ENCODE measurements at regions not wholly inside any gene's neighbourhood (a gene's known extent, or its start where the extent isn't known, plus 50 kb on each side); places are given as distances from the start of the nearest gene placed in this dataset.

- DNase-seq (ENCODE audit: low spot score): no peak
- no peak for ATAC-seq
These were observed 85.2 kb upstream of the FGF3 start for GRCh38 chr11:69904161-69904973.

- DNase-seq (ENCODE audit: low spot score) (no peak), ATAC-seq (no peak)
These were observed 85.8 kb upstream of the FGF3 start for GRCh38 chr11:69904974-69905535.

- ATAC-seq: no peak
- DNase-seq (ENCODE audit: low spot score): no peak
These were observed 86.6 kb upstream of the FGF3 start for GRCh38 chr11:69905611-69906452.

GRCh38 chr11:69906453-69906907, 87.3 kb upstream of the FGF3 start:
- no peak for ATAC-seq
- DNase-seq (ENCODE audit: low spot score): no peak

GRCh38 chr11:69907611-69908010, 88.4 kb upstream of the FGF3 start:
- DNase-seq (ENCODE audit: low spot score) (no peak), ATAC-seq (no peak)

- DNase-seq (ENCODE audit: low spot score): no peak
- ATAC-seq: no peak
These were observed 89.5 kb upstream of the FGF3 start for GRCh38 chr11:69908511-69909220.

GRCh38 chr11:69909561-69910518, 90.6 kb upstream of the FGF3 start:
- ATAC-seq (peak; percentile 13), DNase-seq (ENCODE audit: low spot score) (no peak)

- DNase-seq (ENCODE audit: low spot score) (no peak), ATAC-seq (no peak)
These were observed 91.5 kb upstream of the FGF3 start for GRCh38 chr11:69910519-69911309.

GRCh38 chr11:69911310-69912160, 92.3 kb upstream of the FGF3 start:
- DNase-seq (ENCODE audit: low spot score) (no peak), ATAC-seq (peak; percentile 28)

GRCh38 chr11:69912161-69912910, 93.1 kb upstream of the FGF3 start:
- DNase-seq (ENCODE audit: low spot score): peak; percentile 53
- ATAC-seq: no peak

GRCh38 chr11:69912911-69913451, 93.8 kb upstream of the FGF3 start:
- DNase-seq (ENCODE audit: low spot score) (peak; percentile 41), ATAC-seq (peak; percentile 33)

GRCh38 chr11:69913591-69914285, 94.5 kb upstream of the FGF3 start:
- ATAC-seq: no peak
- DNase-seq (ENCODE audit: low spot score): peak; percentile 40

GRCh38 chr11:69914286-69915150, 95.3 kb upstream of the FGF3 start:
- DNase-seq (ENCODE audit: low spot score) (peak; percentile 46), ATAC-seq (no peak)

GRCh38 chr11:69915151-69915500, 95.9 kb upstream of the FGF3 start:
- DNase-seq (ENCODE audit: low spot score) (no peak), ATAC-seq (no peak)

- DNase-seq (ENCODE audit: low spot score): peak; percentile 83
- peak; percentile 65 for ATAC-seq
These were observed 96.5 kb upstream of the FGF3 start for GRCh38 chr11:69915501-69916250.

Measured in left lobe of liver (tissue), 2 donors.